ENCODE measurements at regions not wholly inside any gene's neighbourhood (a gene's known extent, or its start where the extent isn't known, plus 50 kb on each side); places are given as distances from the start of the nearest gene placed in this dataset.

- TF ChIP-seq ASH1L (IDR thresholded peaks at IDR 0.05; ENCODE audit: borderline replicate concordance, low read depth, partially characterized antibody) (no peak), NFATC3 (IDR thresholded peaks at IDR 0.05) (no peak)
These were observed 476.4 kb downstream of the HS3ST3B1 start (continued) for GRCh38 chr17:14777291-14777690.

GRCh38 chr17:14776791-14777190, 475.9 kb downstream of the HS3ST3B1 start:
- in situ Hi-C loops (cut with MboI) (no loop called here), intact Hi-C loops (cut with micrococcal nuclease) (no loop called here)
- H3K79me2 ChIP-seq (ENCODE audit: control insufficient read depth, insufficient read depth, low read length), result no peaks in the 10 kb centered on the region
- H4K20me1 ChIP-seq (replicated peaks; ENCODE audit: control insufficient read depth, insufficient read depth, low read length), result no peaks in the 10 kb centered on the region
- no peak overlapping the region for H3K9ac ChIP-seq (ENCODE audit: insufficient read depth in 1 of 2, low read depth in 2 of 2, low read length in 2 of 2)
- no peak for ATAC-seq
- DNase-seq (ENCODE audit: extremely low read depth in 1 of 4, low spot score in 3 of 4), result no peak
- no TSS peak for BruUV-seq (replicated peaks)
- no peaks in the 10 kb centered on the region for H3K9me3 ChIP-seq (replicated peaks; ENCODE audit: control insufficient read depth, insufficient read depth, low read depth, low read length)
- no peak overlapping the region for H3K4me2 ChIP-seq (ENCODE audit: insufficient read depth, low read length)
- no peak overlapping the region for H3K27ac ChIP-seq (ENCODE audit: extremely low read depth, low read depth, low read length)
- ChIA-PET POLR2A (no interaction called here), CTCF (ENCODE audit: low intra/inter-chr PET ratio) (no interaction called here)
- H3K36me3 ChIP-seq (ENCODE audit: control insufficient read depth, insufficient read depth, low read length), result no peaks in the 10 kb centered on the region
- H2AFZ ChIP-seq (ENCODE audit: low read depth, low read length), result no peak overlapping the region
- 7% methylated on average over 1 of the region's 1 CpG for WGBS (ENCODE audit: insufficient coverage, low coverage, missing lambda C conversion rate)
- no peaks in the 10 kb centered on the region for H3K9me1 ChIP-seq (ENCODE audit: control insufficient read depth, insufficient read depth, low read length)
- FAIRE-seq, result no peak
- TF ChIP-seq CBX5 (IDR thresholded peaks at IDR 0.05; ENCODE audit: borderline replicate concordance, low read depth) (no peak), ATF7 (IDR thresholded peaks at IDR 0.05) (no peak), NFXL1 (CRISPR knock-in tag; IDR thresholded peaks at IDR 0.05) (no peak), IFI16 (CRISPR knock-in tag; IDR thresholded peaks at IDR 0.05) (no peak), ZBTB7A (IDR thresholded peaks at IDR 0.05; ENCODE audit: borderline replicate concordance, control insufficient read depth, low read depth, low read length) (no peak), DIDO1 (tag; IDR thresholded peaks at IDR 0.05; ENCODE audit: low read depth) (no peak), CHD7 (IDR thresholded peaks at IDR 0.05; ENCODE audit: low read depth, low read length) (no peak)
- H3K4me3 ChIP-seq, result no peak overlapping the region
- no peaks in the 10 kb centered on the region; a peak in 1 of 5 replicates for H3K27me3 ChIP-seq (ENCODE audit: control insufficient read depth in 2 of 2, insufficient read depth in 2 of 2, low read length in 2 of 2)
- H3K4me1 ChIP-seq (replicated peaks in 1 of 2; ENCODE audit: control insufficient read depth in 2 of 2, insufficient read depth in 2 of 2, low read length in 2 of 2), result no peaks in the 10 kb centered on the region
